ENCODE measurements at regions not wholly inside any gene's neighbourhood (a gene's known extent, or its start where the extent isn't known, plus 50 kb on each side); places are given as distances from the start of the nearest gene placed in this dataset.

DNA sequence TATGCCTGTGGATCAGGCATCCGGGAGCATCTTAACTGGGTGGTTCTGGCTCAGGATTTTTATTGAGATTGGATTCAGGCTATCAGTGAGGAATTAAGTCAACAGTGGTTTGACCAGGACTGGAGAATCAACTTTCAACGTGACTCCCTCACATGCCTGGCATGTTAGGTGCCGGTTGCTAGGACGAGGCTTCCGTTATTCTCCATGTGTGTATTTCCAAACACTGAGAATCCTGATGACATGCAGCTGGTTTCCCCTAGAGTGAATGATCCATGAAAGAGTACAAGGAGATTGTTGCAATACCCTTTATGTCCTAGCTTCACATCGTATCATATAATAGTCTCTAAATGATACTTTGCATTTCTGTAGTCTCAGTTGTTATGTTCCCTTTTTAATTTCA is 529.2 kb downstream of the ANXA1 start:
- no peak overlapping the region for H3K27ac ChIP-seq
- H3K4me1 ChIP-seq = no peaks in the 10 kb centered on the region
- DNase-seq (no peak), ATAC-seq (no peak)
- H3K4me3 ChIP-seq = no peak overlapping the region
- intact Hi-C loops (cut with DNase I) = no loop called here
- no peaks in the 10 kb centered on the region for H3K27me3 ChIP-seq (ENCODE audit: low read depth)
- no peaks in the 10 kb centered on the region for H3K9me3 ChIP-seq
- H3K36me3 ChIP-seq = no peaks in the 10 kb centered on the region
- TF ChIP-seq, protein P1, sequence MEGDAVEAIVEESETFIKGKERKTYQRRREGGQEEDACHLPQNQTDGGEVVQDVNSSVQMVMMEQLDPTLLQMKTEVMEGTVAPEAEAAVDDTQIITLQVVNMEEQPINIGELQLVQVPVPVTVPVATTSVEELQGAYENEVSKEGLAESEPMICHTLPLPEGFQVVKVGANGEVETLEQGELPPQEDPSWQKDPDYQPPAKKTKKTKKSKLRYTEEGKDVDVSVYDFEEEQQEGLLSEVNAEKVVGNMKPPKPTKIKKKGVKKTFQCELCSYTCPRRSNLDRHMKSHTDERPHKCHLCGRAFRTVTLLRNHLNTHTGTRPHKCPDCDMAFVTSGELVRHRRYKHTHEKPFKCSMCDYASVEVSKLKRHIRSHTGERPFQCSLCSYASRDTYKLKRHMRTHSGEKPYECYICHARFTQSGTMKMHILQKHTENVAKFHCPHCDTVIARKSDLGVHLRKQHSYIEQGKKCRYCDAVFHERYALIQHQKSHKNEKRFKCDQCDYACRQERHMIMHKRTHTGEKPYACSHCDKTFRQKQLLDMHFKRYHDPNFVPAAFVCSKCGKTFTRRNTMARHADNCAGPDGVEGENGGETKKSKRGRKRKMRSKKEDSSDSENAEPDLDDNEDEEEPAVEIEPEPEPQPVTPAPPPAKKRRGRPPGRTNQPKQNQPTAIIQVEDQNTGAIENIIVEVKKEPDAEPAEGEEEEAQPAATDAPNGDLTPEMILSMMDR (IDR thresholded peaks at IDR 0.05) = no peak

DNA sequence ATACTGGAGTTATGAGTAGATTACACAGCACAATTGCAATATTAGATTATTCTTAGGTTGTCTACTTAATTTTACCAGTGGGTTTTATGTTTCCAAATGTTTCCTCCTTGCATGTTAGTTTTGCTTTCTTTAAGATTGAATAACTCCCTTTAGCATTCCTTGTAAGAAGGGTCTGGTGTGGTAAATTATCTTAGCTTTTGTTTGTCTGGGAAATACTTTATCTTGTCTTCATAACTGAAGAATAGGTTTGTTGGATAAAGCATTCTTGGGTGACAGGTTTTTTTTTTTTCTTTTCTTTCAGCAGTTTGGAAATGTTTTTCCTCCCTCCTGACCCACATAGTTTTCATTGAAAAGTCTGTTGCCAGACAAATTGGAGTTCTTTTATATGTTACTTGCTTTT is 531.1 kb downstream of the ANXA1 start:
- Histone ChIP-seq H3K4me3 (no peak overlapping the region), H3K27ac (no peak overlapping the region), H3K36me3 (no peaks in the 10 kb centered on the region), H3K9me3 (no peaks in the 10 kb centered on the region), H3K27me3 (ENCODE audit: low read depth) (no peaks in the 10 kb centered on the region), H3K4me1 (no peaks in the 10 kb centered on the region)
- ATAC-seq (no peak), DNase-seq (no peak)
- TF ChIP-seq, protein P1 (IDR thresholded peaks at IDR 0.05) = no peak
- intact Hi-C loops (cut with DNase I) = no loop called here

DNA sequence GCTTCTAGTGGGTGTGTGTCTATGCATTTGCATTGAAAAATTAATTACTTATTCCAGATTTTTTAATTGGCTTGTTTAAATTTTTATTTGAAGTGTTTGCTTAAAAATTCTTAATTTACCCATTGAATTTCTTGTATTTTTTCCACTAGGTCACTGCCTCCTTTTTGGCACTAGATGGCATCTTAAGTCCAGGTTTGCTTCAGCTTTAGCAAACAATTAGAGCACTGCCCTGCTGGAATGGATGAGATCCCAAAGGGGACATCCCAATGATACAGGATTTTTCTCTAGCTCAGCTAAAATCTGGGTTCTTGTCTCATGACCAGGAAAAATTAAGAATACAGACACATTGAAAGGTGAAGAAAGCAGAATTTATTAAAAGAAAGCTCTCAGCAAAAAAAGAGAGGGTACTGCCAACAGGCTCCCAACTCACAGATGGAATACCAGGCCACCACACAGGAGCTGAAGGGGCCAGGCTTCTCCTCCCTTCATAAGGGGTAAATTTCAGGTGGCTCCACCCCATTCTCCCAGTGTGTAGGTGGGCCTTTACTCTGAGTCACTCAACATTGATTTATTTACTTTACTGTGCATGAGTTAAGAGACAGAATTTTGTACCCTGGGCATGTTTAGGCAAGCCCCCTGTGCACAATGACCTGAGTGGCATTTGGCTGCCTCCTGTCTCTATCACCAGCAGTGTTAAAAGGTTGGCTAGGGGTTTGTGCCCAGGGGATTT is 532.4 kb downstream of the ANXA1 start:
- ATAC-seq (no peak), DNase-seq (no peak)
- TF ChIP-seq, protein P1 (IDR thresholded peaks at IDR 0.05) = no peak
- no peaks in the 10 kb centered on the region for H3K9me3 ChIP-seq
- H3K4me3 ChIP-seq = no peak overlapping the region
- no peak overlapping the region for H3K27ac ChIP-seq
- H3K36me3 ChIP-seq = no peaks in the 10 kb centered on the region
- H3K27me3 ChIP-seq (ENCODE audit: low read depth) = no peaks in the 10 kb centered on the region
- no peaks in the 10 kb centered on the region for H3K4me1 ChIP-seq
- intact Hi-C loops (cut with DNase I) = no loop called here

DNA sequence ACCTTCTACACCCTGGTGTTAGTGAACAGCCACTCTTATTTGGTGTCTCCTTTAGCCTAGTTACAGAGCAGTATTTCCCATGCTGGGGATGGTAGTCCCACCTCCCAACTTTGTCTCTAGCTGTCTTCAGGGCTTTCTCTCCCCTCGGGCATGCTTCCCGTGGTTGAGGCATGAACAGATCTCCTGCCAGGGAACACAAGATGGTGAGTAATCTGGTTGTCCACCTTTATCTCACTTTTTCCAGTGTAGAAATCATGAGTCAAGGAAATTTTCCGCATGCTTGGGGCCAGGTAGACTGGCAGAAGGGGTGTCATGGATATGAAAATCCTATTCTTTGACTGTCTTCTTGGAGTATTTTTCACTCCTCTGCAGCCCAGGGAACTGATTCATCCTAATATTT is 532.9 kb downstream of the ANXA1 start:
- ATAC-seq (no peak), DNase-seq (no peak)
- no peaks in the 10 kb centered on the region for H3K9me3 ChIP-seq
- TF ChIP-seq, protein P1 (IDR thresholded peaks at IDR 0.05) = no peak
- intact Hi-C loops (cut with DNase I) = no loop called here
- no peak overlapping the region for H3K4me3 ChIP-seq
- H3K27me3 ChIP-seq (ENCODE audit: low read depth) = no peaks in the 10 kb centered on the region
- H3K27ac ChIP-seq = no peak overlapping the region
- no peaks in the 10 kb centered on the region for H3K4me1 ChIP-seq
- no peaks in the 10 kb centered on the region for H3K36me3 ChIP-seq

DNA sequence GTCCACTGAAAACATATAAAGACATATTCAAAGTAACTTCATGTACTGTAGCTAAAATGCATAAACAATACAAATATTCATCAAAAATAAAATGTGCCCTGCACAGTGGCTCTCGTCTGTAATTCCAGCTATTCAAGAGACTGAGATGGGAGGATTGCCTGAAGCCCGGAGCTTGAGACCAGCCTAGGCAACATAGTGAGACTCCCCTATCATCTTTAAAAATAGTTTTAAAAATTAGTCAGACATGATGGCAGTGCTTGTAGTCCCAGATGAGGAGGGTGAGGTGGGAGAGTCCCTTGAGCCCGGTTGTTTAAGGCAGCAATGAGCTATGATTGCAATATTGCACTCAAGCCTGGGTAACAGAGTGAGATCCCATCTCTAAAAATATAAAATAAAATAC is 534.1 kb downstream of the ANXA1 start:
- no peak overlapping the region for H3K27ac ChIP-seq
- H3K27me3 ChIP-seq (ENCODE audit: low read depth) = no peaks in the 10 kb centered on the region
- no peaks in the 10 kb centered on the region for H3K4me1 ChIP-seq
- H3K4me3 ChIP-seq = no peak overlapping the region
- H3K36me3 ChIP-seq = no peaks in the 10 kb centered on the region
- TF ChIP-seq, protein P1 (IDR thresholded peaks at IDR 0.05) = no peak
- ATAC-seq = no peak
- DNase-seq = no peak
- intact Hi-C loops (cut with DNase I) = no loop called here
- H3K9me3 ChIP-seq = no peaks in the 10 kb centered on the region

Measured in lower lobe of right lung (tissue), 2 donors.